Sigmoid colon (tissue), 6 donors: ENCODE measurements at regions not wholly inside any gene's neighbourhood (a gene's known extent, or its start where the extent isn't known, plus 50 kb on each side); places are given as distances from the start of the nearest gene placed in this dataset.

ENCODE experiments used
- DNase-seq: peaks from one replicate; pipeline ENCODE4 v3.0.0-alpha.2; 2019
- H3K27ac ChIP-seq, 4 donors: fragments of 200-600 bp; sonication (generic); one replicate each; pipeline ENCODE4 v1.5.1; 2016 to 2019; ENCODE audit warnings: mild to moderate bottlenecking in 1 of 4
- H3K27me3 ChIP-seq, 3 donors: fragments of 200-600 bp; sonication (generic); one replicate each; pipeline ENCODE4 v1.5.1; 2019; ENCODE audit warnings: mild to moderate bottlenecking in 1 of 3
- H3K36me3 ChIP-seq, 4 donors: fragments of 200-600 bp; sonication (generic); one replicate each; pipeline ENCODE4 v1.5.1; 2016 to 2019
- H3K4me1 ChIP-seq, 4 donors: fragments of 200-600 bp; sonication (generic); one replicate each; pipeline ENCODE4 v1.5.1; 2017 to 2019
- H3K4me3 ChIP-seq, 4 donors: fragments of 200-600 bp; sonication (generic); one replicate each; pipeline ENCODE4 v1.5.1; 2017 to 2019; ENCODE audit warnings: mild to moderate bottlenecking in 2 of 4, moderate library complexity in 1 of 4
- H3K9me3 ChIP-seq, 4 donors: fragments of 200-600 bp in 3 of 4; sonication (generic) in 3 of 4; one replicate each; pipeline versions ENCODE4 v1.5.1 to v1.6.1; 2013 to 2019
- CTCF ChIP-seq, 4 experiments: fragments of 450-650 bp in 3 of 4; fragments of 200-600 bp in 1 of 4; IDR thresholded peaks; one replicate each; pipeline ENCODE4 v1.5.1; 2016 to 2019; ENCODE audit warnings: antibody characterized with exemption in 4 of 4, mild to moderate bottlenecking in 3 of 4, moderate library complexity in 2 of 4
- EP300 ChIP-seq, 4 donors: sonication (generic); formaldehyde crosslinking; IDR thresholded peaks; one replicate each; pipeline ENCODE4 v1.6.1; 2017; ENCODE audit warnings: antibody characterized with exemption in 4 of 4
- POLR2A ChIP-seq, 2 donors: fragments of 450-650 bp; IDR thresholded peaks; one replicate each; pipeline ENCODE4 v1.6.1; 2016; ENCODE audit warnings: antibody characterized with exemption in 2 of 2, mild to moderate bottlenecking in 2 of 2, moderate library complexity in 2 of 2
- POLR2AphosphoS5 ChIP-seq, 4 donors: sonication (generic); formaldehyde crosslinking; IDR thresholded peaks; one replicate each; pipeline ENCODE4 v1.6.1; 2017; ENCODE audit warnings: antibody characterized with exemption in 4 of 4
- WGBS, 2 donors: extraction: QIAGEN DNeasy Blood & Tissue Kit; methylation state at CpG; one replicate each; pipeline ENCODE4 v1.1.7; 2013; 5-methylcytosine and 5-hydroxymethylcytosine counted together
- intact Hi-C: fragments of 100-400 bp; cut with DNase I; formaldehyde crosslinking; loops from one replicate; pipeline ENCODE4 v1.15.1; 2023
- donor health status: healthy with polysubstance abuse.
- donor health status: healthy.

DNA sequence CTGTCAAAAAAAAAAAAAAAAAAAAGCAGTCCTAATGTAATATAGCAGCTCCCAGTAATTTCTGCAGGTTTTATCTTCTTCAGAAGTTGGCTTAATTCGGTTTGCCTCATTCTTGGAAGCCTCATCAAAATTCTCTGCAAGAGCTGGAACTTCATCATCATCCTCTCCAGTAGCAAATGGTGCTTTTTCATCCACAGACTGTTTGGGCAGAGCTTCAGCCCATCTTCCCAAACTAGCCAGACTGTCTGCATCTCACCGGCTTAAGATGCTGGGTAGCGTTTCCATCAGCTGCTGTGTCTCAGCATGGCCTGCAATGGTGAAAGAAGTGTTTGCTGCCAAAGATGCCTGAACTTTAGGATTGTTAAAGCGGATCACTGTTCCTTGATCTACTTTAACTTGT lies 112.6 kb downstream of the AIPL1 start:
- Histone ChIP-seq H3K27ac (no peak overlapping the region), H3K4me1 (no peaks in the 10 kb centered on the region), H3K27me3 (no peaks in the 10 kb centered on the region), H3K4me3 (no peak overlapping the region), H3K36me3 (no peaks in the 10 kb centered on the region), H3K9me3 (peaks cover 0 to 4% (median 2%) of the 10 kb centered on the region in 4 donors)
- DNase-seq = no peak
- intact Hi-C loops = no loop called here
- WGBS, 2 donors = 87 to 88% methylated on average over 4 of the region's 4 CpGs
- no peak for TF ChIP-seq POLR2AphosphoS5 (IDR thresholded peaks at IDR 0.05)
- TF ChIP-seq EP300 (IDR thresholded peaks at IDR 0.05) = no peak
- no peak for TF ChIP-seq POLR2A (IDR thresholded peaks at IDR 0.05)
- TF ChIP-seq CTCF (IDR thresholded peaks at IDR 0.05) = no peak

DNA sequence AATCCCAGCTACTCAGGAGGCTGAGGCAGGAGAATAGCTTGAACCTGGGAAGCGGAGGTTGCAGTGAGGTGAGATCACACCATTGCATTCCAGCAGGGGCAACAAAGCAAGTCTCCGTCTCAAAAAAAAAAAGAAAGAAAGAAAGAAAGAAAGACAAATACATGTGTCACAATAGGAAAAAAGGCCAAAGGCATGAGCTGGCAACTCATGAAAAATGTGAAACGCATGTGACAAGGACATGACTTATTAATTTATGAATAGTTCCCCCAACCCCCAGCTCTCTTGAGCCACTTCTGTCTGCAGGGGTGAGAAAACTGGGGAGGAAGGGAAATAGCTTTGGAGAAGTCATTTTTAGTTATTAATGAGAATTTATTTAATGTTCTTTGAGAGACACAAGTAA lies 120.6 kb downstream of the AIPL1 start:
- H3K4me1 ChIP-seq = no peaks in the 10 kb centered on the region
- WGBS, 2 donors = 67 to 74% methylated on average over 3 of the region's 3 CpGs
- no peaks in the 10 kb centered on the region for H3K36me3 ChIP-seq
- DNase-seq = no peak
- H3K4me3 ChIP-seq = no peak overlapping the region
- intact Hi-C loops = no loop called here
- no peak overlapping the region for H3K27ac ChIP-seq
- H3K27me3 ChIP-seq = no peaks in the 10 kb centered on the region
- TF ChIP-seq POLR2AphosphoS5 (IDR thresholded peaks at IDR 0.05) (no peak), EP300 (IDR thresholded peaks at IDR 0.05) (no peak), CTCF (IDR thresholded peaks at IDR 0.05) (no peak), POLR2A (IDR thresholded peaks at IDR 0.05) (no peak)
- H3K9me3 ChIP-seq = no peaks in the 10 kb centered on the region

DNA sequence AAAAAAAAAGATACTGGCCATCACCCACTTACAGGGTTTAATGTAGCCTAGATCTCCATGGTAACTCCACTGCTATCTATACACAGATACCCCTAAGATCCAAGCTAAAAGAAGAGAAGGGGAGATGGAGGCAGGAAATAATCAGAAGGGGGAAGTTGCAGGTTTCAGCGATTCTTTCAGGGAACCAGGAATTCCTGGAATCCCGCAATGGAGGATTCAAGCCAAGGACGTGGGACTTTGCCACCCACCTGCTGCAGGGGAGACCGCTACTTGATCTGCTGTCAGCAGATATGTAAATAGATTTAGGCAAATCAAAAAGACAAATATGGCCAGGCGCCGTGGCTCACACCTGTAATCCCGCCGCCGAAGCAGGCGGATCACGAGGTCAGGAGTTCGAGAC lies 121.1 kb downstream of the AIPL1 start:
- intact Hi-C loops = no loop called here

GRCh38 chr17:6306820-6307219 lies 128.1 kb downstream of the AIPL1 start:
- peaks cover 0 to 6% (median 0%) of the 10 kb centered on the region in 3 donors for H3K27me3 ChIP-seq
- H3K4me1 ChIP-seq = no peaks in the 10 kb centered on the region
- intact Hi-C loops = no loop called here
- no peak for DNase-seq
- no peaks in the 10 kb centered on the region for H3K36me3 ChIP-seq
- 30 to 34% methylated on average over 4 of the region's 4 CpGs for WGBS, 2 donors
- TF ChIP-seq EP300 (IDR thresholded peaks at IDR 0.05) (no peak), POLR2A (IDR thresholded peaks at IDR 0.05) (no peak), POLR2AphosphoS5 (IDR thresholded peaks at IDR 0.05) (no peak)
- no peak overlapping the region for H3K4me3 ChIP-seq
- no peak overlapping the region for H3K27ac ChIP-seq
- H3K9me3 ChIP-seq = no peaks in the 10 kb centered on the region

More for the DNA sequence above, 121.1 kb downstream of the AIPL1 start:
- no peaks in the 10 kb centered on the region for H3K27me3 ChIP-seq
- no peak for DNase-seq
- no peaks in the 10 kb centered on the region for H3K4me1 ChIP-seq
- 82 to 88% methylated on average over 12 of the region's 12 CpGs for WGBS, 2 donors
- H3K36me3 ChIP-seq = no peaks in the 10 kb centered on the region
- no peak overlapping the region for H3K27ac ChIP-seq
- H3K9me3 ChIP-seq = no peaks in the 10 kb centered on the region
- no peak for TF ChIP-seq EP300 (IDR thresholded peaks at IDR 0.05)
- TF ChIP-seq POLR2A (IDR thresholded peaks at IDR 0.05) = no peak
- no peak for TF ChIP-seq CTCF (IDR thresholded peaks at IDR 0.05)
- no peak for TF ChIP-seq POLR2AphosphoS5 (IDR thresholded peaks at IDR 0.05)
- no peak overlapping the region for H3K4me3 ChIP-seq

GRCh38 chr17:6305613-6306360 lies 129.1 kb downstream of the AIPL1 start:
- no peak for DNase-seq
- TF ChIP-seq POLR2A (IDR thresholded peaks at IDR 0.05) (no peak), CTCF (IDR thresholded peaks at IDR 0.05) (no peak), POLR2AphosphoS5 (IDR thresholded peaks at IDR 0.05) (no peak), EP300 (IDR thresholded peaks at IDR 0.05) (no peak)
- intact Hi-C loops = no loop called here
- WGBS, 2 donors = 36 to 67% methylated on average over 11 of the region's 11 CpGs
- H3K27ac ChIP-seq = no peak overlapping the region
- no peaks in the 10 kb centered on the region for H3K4me1 ChIP-seq
- no peak overlapping the region for H3K4me3 ChIP-seq
- no peaks in the 10 kb centered on the region for H3K36me3 ChIP-seq
- peaks cover 0 to 6% (median 0%) of the 10 kb centered on the region in 3 donors for H3K27me3 ChIP-seq
- no peaks in the 10 kb centered on the region for H3K9me3 ChIP-seq
